HG02588 (cell line): ENCODE measurements at regions not wholly inside any gene's neighbourhood (a gene's known extent, or its start where the extent isn't known, plus 50 kb on each side); places are given as distances from the start of the nearest gene placed in this dataset.
"Not testable (repeated sequence)": the region's sequence is repeated elsewhere in the genome, so short reads cannot be mapped to it uniquely, and the experiment has no call there.

Experiments
- ATAC-seq: cut with Tn5 transposase; IDR thresholded peaks from one replicate; pipeline ENCODE4 v1.9.1; 2021; ENCODE audit warnings: mild to moderate bottlenecking, moderate library complexity; ENCODE audit not compliant: unreplicated experiment

GRCh38 chr2:236998758-236999157 is 86.9 kb upstream of the COPS8 start:
- no peak for ATAC-seq

- no peak for ATAC-seq
Measured at GRCh38 chr2:237000481-237000880, 85.2 kb upstream of the COPS8 start.

GRCh38 chr2:237005341-237005740 is 80.3 kb upstream of the COPS8 start:
- ATAC-seq = not testable (repeated sequence)

- no peak for ATAC-seq
Measured at GRCh38 chr2:237011206-237011795, 74.4 kb upstream of the COPS8 start.

- no peak for ATAC-seq
Measured at GRCh38 chr2:237012004-237012403, 73.7 kb upstream of the COPS8 start.

- no peak for ATAC-seq
Measured at GRCh38 chr2:237012577-237013267, 73.0 kb upstream of the COPS8 start.

GRCh38 chr2:237016121-237016915 is 69.4 kb upstream of the COPS8 start:
- ATAC-seq = no peak

GRCh38 chr2:237020090-237020489 is 65.6 kb upstream of the COPS8 start:
- no peak for ATAC-seq

- ATAC-seq = no peak
Measured at GRCh38 chr2:237022533-237022932, 63.2 kb upstream of the COPS8 start.

GRCh38 chr2:237024255-237024654 is 61.4 kb upstream of the COPS8 start:
- ATAC-seq = no peak

- no peak for ATAC-seq
Measured at GRCh38 chr2:237025090-237025865, 60.4 kb upstream of the COPS8 start.

- ATAC-seq = no peak
Measured at GRCh38 chr2:237026981-237027711, 58.5 kb upstream of the COPS8 start.

GRCh38 chr2:237027712-237028029 is 58.0 kb upstream of the COPS8 start:
- ATAC-seq = no peak

GRCh38 chr2:237030382-237030781 is 55.3 kb upstream of the COPS8 start:
- ATAC-seq = no peak

- no peak for ATAC-seq
Measured at GRCh38 chr2:237033536-237034060, 52.1 kb upstream of the COPS8 start.

GRCh38 chr2:237035781-237036475 is 49.8 kb upstream of the COPS8 start:
- no peak for ATAC-seq
